Retinal pigment epithelial cell (primary cell): ENCODE measurements at regions not wholly inside any gene's neighbourhood (a gene's known extent, or its start where the extent isn't known, plus 50 kb on each side); places are given as distances from the start of the nearest gene placed in this dataset.

ENCODE experiments used
- DNase-seq: peaks from one replicate; pipeline ENCODE4 v3.0.0-alpha.2; 2010; ENCODE audit warnings: low read depth
- H3K4me3 ChIP-seq: 2 replicates; pipeline ENCODE4 v1.5.1; 2011; ENCODE audit warnings: mild to moderate bottlenecking, low read length, control low read depth, moderate library complexity
- CTCF ChIP-seq: conservative IDR thresholded peaks from 2 replicates; pipeline ENCODE4 v1.5.1; 2011; ENCODE audit warnings: low read depth, low read length, control low read depth, inconsistent platforms

- H3K4me3 ChIP-seq: no peak overlapping the region
- peak; percentile 53 for TF ChIP-seq CTCF
- DNase-seq: no peak
Observed at GRCh38 chr1:177567393-177567792, 396.6 kb downstream of the BRINP2 start.

GRCh38 chr1:177566495-177566894 lies 395.7 kb downstream of the BRINP2 start:
- no peak for TF ChIP-seq CTCF
- no peak for DNase-seq
- no peak overlapping the region for H3K4me3 ChIP-seq

- H3K4me3 ChIP-seq: no peak overlapping the region
- no peak for TF ChIP-seq CTCF
- no peak for DNase-seq
Observed at GRCh38 chr1:177561436-177561835, 390.7 kb downstream of the BRINP2 start.

- H3K4me3 ChIP-seq: no peak overlapping the region
- no peak for TF ChIP-seq CTCF
- no peak for DNase-seq
Observed at GRCh38 chr1:177558372-177558771, 387.6 kb downstream of the BRINP2 start.

- DNase-seq: no peak
- TF ChIP-seq CTCF: no peak
- no peak overlapping the region for H3K4me3 ChIP-seq
Observed at GRCh38 chr1:177556163-177556562, 385.4 kb downstream of the BRINP2 start.

GRCh38 chr1:177547200-177547599 lies 376.4 kb downstream of the BRINP2 start:
- no peak for DNase-seq
- no peak for TF ChIP-seq CTCF
- no peak overlapping the region for H3K4me3 ChIP-seq

GRCh38 chr1:177546346-177546745 lies 375.6 kb downstream of the BRINP2 start:
- no peak for TF ChIP-seq CTCF
- no peak overlapping the region for H3K4me3 ChIP-seq
- DNase-seq: no peak
